Heart left ventricle (tissue), 13 donors: ENCODE measurements at regions not wholly inside any gene's neighbourhood (a gene's known extent, or its start where the extent isn't known, plus 50 kb on each side); places are given as distances from the start of the nearest gene placed in this dataset.
"Not testable (repeated sequence)": the region's sequence is repeated elsewhere in the genome, so short reads cannot be mapped to it uniquely, and the experiment has no call there.

ENCODE experiments used
- CTCF ChIP-seq, 12 donors: fragments of 200-600 bp; sonication (generic) in 4 of 12; IDR thresholded peaks; one replicate each; pipeline versions ENCODE4 v1.5.0 to v1.8.0; 2018 to 2022; ENCODE audit warnings: antibody characterized with exemption in 12 of 12, mild to moderate bottlenecking in 5 of 12
- POLR2A ChIP-seq, 2 donors: fragments of 450-650 bp; IDR thresholded peaks; one replicate each; pipeline ENCODE4 v1.6.1; 2017; ENCODE audit warnings: antibody characterized with exemption in 2 of 2, mild to moderate bottlenecking in 2 of 2, moderate library complexity in 2 of 2
- donor health status: ischemic (EF 13 %, LVEDD 7.1; RV severe dilation, severe dysfunction).
- donor health status: DM: no; HTN: yes; CAD: no.
- donor health status: DM: no; HTN: no; CAD: no.
- donor health status: ischemic (EF 25% LVEDD 6.9; RV normal size, moderate dysfunction).
- donor health status: ischemic (EF 25% LVEDD 5.7; RV mildly dilated, moderate dysfunction).
- donor health status: ischemic (EF 35%, LVEDD 5.7; RV mildly dilated, moderate dysfunction).
- donor health status: nonischemic (EF 11% LVEDD 7.7; RV severe dilation, severe dysfunction).
- donor health status: DM: yes; HTN: yes; CAD: no.
- donor health status: PGD.
- donor health status: ischemic (EF 29% LVEDD 5.4; RV normal size, mild dysfunction).
- donor health status: nonischemic (EF 23%, LVEDD 6.1; RV moderate dilation, normal function).

DNA sequence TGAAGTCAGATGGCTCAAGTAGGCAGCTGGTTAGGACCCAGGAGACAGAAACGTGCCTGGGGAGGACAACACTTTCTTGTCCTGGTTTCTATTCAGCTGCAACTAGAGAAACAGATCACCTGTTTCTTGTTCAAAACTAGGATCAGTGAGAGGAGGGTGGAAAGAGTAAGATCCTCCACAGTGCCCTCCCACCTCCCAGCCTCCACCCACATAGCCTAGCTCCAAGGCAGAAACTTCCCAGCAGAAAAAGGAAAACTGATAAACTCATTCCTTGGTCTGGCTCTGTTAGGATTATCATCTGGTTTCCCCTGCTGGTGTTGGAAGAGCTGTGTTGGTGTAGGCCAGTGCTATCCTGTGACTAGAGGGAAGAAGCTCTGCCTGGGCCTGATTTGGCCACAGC, 943.8 kb upstream of the DEFB115 start:
- TF ChIP-seq CTCF, POLR2A (IDR thresholded peaks at IDR 0.05): not testable (repeated sequence)
